ENCODE measurements at regions not wholly inside any gene's neighbourhood (a gene's known extent, or its start where the extent isn't known, plus 50 kb on each side); places are given as distances from the start of the nearest gene placed in this dataset.

DNA sequence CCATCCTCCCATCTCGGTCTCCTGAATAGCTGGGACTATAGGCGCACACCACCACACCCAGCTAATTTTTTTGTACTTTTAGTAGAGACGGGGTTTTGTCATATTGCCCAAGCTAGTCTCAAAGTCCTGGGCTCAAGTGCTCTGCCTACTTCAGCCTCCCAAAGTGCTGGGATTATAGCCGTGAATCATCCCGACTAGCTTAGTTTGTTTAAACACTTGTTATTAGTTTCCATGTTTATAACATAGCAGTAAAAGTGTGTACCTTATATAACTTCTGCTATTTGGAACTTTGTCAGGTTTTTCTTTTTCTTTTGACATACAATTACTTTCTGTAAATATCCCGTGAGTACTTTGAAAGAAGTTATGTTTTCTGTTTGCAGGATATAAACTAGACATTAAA, 60.6 kb upstream of the C1orf21 start:
- Histone ChIP-seq H3K79me1 (ENCODE audit: low read depth in 1 of 2, low read length in 2 of 2) (no peaks in the 10 kb centered on the region), H2BK5ac (ENCODE audit: low read depth, low read length, poor library complexity, severe bottlenecking) (no peak overlapping the region), H3K56ac (ENCODE audit: extremely low read depth, insufficient read depth, low read length) (no peak overlapping the region), H2AK9ac (replicated peaks; ENCODE audit: low read depth, low read length, poor library complexity) (no peak overlapping the region), H2BK120ac (ENCODE audit: low read depth, low read length) (no peak overlapping the region), H3K18ac (ENCODE audit: low read depth, low read length) (no peak overlapping the region), H3K23ac (ENCODE audit: low read depth, low read length) (no peak overlapping the region), H3K4me2 (ENCODE audit: low read depth, low read length) (no peak overlapping the region), H3K27ac (ENCODE audit: insufficient read depth, low read length) (no peak overlapping the region), H3K36me3 (ENCODE audit: control insufficient read depth, insufficient read depth, low read length) (no peaks in the 10 kb centered on the region), H2AFZ (replicated peaks; ENCODE audit: low read length, poor library complexity) (no peak overlapping the region), H3K4me3 (ENCODE audit: insufficient read depth, low read depth, low read length) (no peak overlapping the region), H2BK15ac (ENCODE audit: low read depth, low read length) (no peak overlapping the region), H3K9ac (ENCODE audit: low read depth, low read length) (no peak overlapping the region), H3K4ac (ENCODE audit: low read depth, low read length) (no peak overlapping the region), H4K91ac (ENCODE audit: insufficient read depth, low read depth, low read length) (no peak overlapping the region), H3K4me1 (ENCODE audit: control insufficient read depth, insufficient read depth, low read length) (no peaks in the 10 kb centered on the region), H3K9me3 (ENCODE audit: control insufficient read depth, insufficient read depth, low read length) (no peaks in the 10 kb centered on the region), H3K9me1 (ENCODE audit: insufficient read depth, low read length) (no peaks in the 10 kb centered on the region), H3K27me3 (ENCODE audit: control insufficient read depth, insufficient read depth, low read length) (peaks cover 5% of the 10 kb centered on the region; the same call in 1 of the 2 replicates), H4K5ac (ENCODE audit: low read depth, low read length) (no peak overlapping the region), H4K20me1 (ENCODE audit: insufficient read depth, low read length) (no peaks in the 10 kb centered on the region), H2AK5ac (ENCODE audit: low read depth, low read length) (no peak overlapping the region), H3K14ac (replicated peaks; ENCODE audit: low read depth, low read length) (no peak overlapping the region), H4K8ac (ENCODE audit: low read depth in 2 of 2, low read length in 2 of 2) (no peak overlapping the region), H2BK20ac (ENCODE audit: low read depth, low read length) (no peak overlapping the region)
- ATAC-seq (ENCODE audit: low read depth) (no peak), DNase-seq (no peak)
- in situ Hi-C loops (cut with MboI; ENCODE audit: low sequenced_read_pairs) (no loop called here), dilution Hi-C loops (cut with HindIII; ENCODE audit: low sequenced_read_pairs, unreplicated experiment) (no loop called here), intact Hi-C loops (cut with micrococcal nuclease) (no loop called here)
- WGBS, 2 experiments (ENCODE audit: extremely low coverage in 2 of 2, insufficient read length in 1 of 2), result 100% methylated on average over 1 of the region's 6 CpGs; no CpG with 5 or more reads in 1 of the 2 experiments
- BruUV-seq (replicated peaks), result no TSS peak
- POLR2A ChIA-PET (ENCODE audit: unreplicated experiment), result no interaction called here
- TF ChIP-seq RAD21 (IDR thresholded peaks at IDR 0.05; ENCODE audit: low read length) (no peak), MXI1 (IDR thresholded peaks at IDR 0.05; ENCODE audit: borderline replicate concordance, low read depth, low read length) (no peak), CEBPB (IDR thresholded peaks at IDR 0.05; ENCODE audit: low read depth, low read length) (no peak), MAZ (IDR thresholded peaks at IDR 0.05; ENCODE audit: borderline replicate concordance, low read depth, low read length) (no peak), BHLHE40 (IDR thresholded peaks at IDR 0.05; ENCODE audit: low read depth, low read length) (no peak), SMC3 (IDR thresholded peaks at IDR 0.05; ENCODE audit: low read depth, low read length) (no peak), NFE2L2 (IDR thresholded peaks at IDR 0.05; ENCODE audit: low read depth, low read length) (no peak), CHD1 (IDR thresholded peaks at IDR 0.05; ENCODE audit: low read depth, low read length) (no peak), MAFK (IDR thresholded peaks at IDR 0.05; ENCODE audit: low read depth, low read length) (no peak), POLR2A (IDR thresholded peaks at IDR 0.05; ENCODE audit: low read depth, low read length) (no peak), FOS (IDR thresholded peaks at IDR 0.05; ENCODE audit: low read depth, low read length) (no peak), RFX5 (IDR thresholded peaks at IDR 0.05; ENCODE audit: low read depth, low read length) (no peak), RCOR1 (IDR thresholded peaks at IDR 0.05; ENCODE audit: insufficient replicate concordance, low read length) (no peak)
- TF ChIP-seq, protein P1, sequence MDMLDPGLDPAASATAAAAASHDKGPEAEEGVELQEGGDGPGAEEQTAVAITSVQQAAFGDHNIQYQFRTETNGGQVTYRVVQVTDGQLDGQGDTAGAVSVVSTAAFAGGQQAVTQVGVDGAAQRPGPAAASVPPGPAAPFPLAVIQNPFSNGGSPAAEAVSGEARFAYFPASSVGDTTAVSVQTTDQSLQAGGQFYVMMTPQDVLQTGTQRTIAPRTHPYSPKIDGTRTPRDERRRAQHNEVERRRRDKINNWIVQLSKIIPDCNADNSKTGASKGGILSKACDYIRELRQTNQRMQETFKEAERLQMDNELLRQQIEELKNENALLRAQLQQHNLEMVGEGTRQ (IDR thresholded peaks at IDR 0.05; ENCODE audit: low read depth, low read length), result no peak
- TF ChIP-seq, protein P2, sequence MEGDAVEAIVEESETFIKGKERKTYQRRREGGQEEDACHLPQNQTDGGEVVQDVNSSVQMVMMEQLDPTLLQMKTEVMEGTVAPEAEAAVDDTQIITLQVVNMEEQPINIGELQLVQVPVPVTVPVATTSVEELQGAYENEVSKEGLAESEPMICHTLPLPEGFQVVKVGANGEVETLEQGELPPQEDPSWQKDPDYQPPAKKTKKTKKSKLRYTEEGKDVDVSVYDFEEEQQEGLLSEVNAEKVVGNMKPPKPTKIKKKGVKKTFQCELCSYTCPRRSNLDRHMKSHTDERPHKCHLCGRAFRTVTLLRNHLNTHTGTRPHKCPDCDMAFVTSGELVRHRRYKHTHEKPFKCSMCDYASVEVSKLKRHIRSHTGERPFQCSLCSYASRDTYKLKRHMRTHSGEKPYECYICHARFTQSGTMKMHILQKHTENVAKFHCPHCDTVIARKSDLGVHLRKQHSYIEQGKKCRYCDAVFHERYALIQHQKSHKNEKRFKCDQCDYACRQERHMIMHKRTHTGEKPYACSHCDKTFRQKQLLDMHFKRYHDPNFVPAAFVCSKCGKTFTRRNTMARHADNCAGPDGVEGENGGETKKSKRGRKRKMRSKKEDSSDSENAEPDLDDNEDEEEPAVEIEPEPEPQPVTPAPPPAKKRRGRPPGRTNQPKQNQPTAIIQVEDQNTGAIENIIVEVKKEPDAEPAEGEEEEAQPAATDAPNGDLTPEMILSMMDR (conservative IDR thresholded peaks at IDR 0.05; ENCODE audit: low read depth, low read length), result no peak
- TF ChIP-seq, protein P3, sequence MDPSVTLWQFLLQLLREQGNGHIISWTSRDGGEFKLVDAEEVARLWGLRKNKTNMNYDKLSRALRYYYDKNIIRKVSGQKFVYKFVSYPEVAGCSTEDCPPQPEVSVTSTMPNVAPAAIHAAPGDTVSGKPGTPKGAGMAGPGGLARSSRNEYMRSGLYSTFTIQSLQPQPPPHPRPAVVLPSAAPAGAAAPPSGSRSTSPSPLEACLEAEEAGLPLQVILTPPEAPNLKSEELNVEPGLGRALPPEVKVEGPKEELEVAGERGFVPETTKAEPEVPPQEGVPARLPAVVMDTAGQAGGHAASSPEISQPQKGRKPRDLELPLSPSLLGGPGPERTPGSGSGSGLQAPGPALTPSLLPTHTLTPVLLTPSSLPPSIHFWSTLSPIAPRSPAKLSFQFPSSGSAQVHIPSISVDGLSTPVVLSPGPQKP (IDR thresholded peaks at IDR 0.05; ENCODE audit: borderline replicate concordance, low read depth, low read length), result no peak
- CTCF ChIA-PET, result no interaction called here
